OCI-LY1 (cell line): ENCODE measurements at regions not wholly inside any gene's neighbourhood (a gene's known extent, or its start where the extent isn't known, plus 50 kb on each side); places are given as distances from the start of the nearest gene placed in this dataset.
"Not testable (repeated sequence)": the region's sequence is repeated elsewhere in the genome, so short reads cannot be mapped to it uniquely, and the experiment has no call there.

Experiments
- EZH2 ChIP-seq: fragments of 200-600 bp; sonication (generic), shearing (Covaris generic); IDR thresholded peaks from 2 replicates; pipeline ENCODE4 v1.8.0; 2017; ENCODE audit warnings: borderline replicate concordance, mixed run types, mild to moderate bottlenecking, antibody characterized with exemption, low read length, moderate library complexity, mixed read lengths
- TF ChIP-seq, protein P1 (sequence below): fragments of 200-600 bp; sonication (generic), shearing (Covaris generic); IDR thresholded peaks from 2 replicates; pipeline ENCODE4 v1.5.1; 2017; ENCODE audit warnings: mild to moderate bottlenecking, antibody characterized with exemption, low read length, moderate library complexity, mixed read lengths

DNA sequence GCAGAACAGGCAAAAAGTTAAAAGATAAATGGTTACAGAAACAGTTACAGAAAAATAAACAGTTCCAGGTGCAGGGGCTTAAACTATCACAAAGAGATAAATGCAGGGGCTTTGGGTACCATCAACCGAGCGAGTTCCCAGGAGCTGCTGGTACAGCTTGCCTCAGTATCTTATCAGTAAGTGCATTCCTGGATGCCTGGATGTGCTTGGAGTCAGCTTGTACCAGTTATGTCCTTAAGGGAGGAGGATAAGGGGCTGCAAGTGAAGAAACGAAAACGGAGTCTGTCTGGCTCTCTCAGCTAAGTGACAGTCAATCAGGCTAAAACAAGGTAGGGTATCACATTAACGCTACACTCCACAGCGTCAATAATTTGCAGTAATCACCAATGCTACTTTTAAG, 79.3 kb upstream of the GRIN2A start:
- TF ChIP-seq, protein P1, sequence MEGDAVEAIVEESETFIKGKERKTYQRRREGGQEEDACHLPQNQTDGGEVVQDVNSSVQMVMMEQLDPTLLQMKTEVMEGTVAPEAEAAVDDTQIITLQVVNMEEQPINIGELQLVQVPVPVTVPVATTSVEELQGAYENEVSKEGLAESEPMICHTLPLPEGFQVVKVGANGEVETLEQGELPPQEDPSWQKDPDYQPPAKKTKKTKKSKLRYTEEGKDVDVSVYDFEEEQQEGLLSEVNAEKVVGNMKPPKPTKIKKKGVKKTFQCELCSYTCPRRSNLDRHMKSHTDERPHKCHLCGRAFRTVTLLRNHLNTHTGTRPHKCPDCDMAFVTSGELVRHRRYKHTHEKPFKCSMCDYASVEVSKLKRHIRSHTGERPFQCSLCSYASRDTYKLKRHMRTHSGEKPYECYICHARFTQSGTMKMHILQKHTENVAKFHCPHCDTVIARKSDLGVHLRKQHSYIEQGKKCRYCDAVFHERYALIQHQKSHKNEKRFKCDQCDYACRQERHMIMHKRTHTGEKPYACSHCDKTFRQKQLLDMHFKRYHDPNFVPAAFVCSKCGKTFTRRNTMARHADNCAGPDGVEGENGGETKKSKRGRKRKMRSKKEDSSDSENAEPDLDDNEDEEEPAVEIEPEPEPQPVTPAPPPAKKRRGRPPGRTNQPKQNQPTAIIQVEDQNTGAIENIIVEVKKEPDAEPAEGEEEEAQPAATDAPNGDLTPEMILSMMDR: not testable (repeated sequence)
- TF ChIP-seq EZH2: not testable (repeated sequence)
